GM19395 (cell line): ENCODE measurements at regions not wholly inside any gene's neighbourhood (a gene's known extent, or its start where the extent isn't known, plus 50 kb on each side); places are given as distances from the start of the nearest gene placed in this dataset.
A peak's percentile ranks its signal among the peaks of the same experiment; 100 is the strongest.

Experiments
- ATAC-seq: cut with Tn5 transposase; IDR thresholded peaks from one replicate; pipeline ENCODE4 v1.9.1; 2021; ENCODE audit warnings: mild to moderate bottlenecking, moderate library complexity; ENCODE audit not compliant: unreplicated experiment

- no peak for ATAC-seq
Measured at GRCh38 chr7:42761486-42761885, 150.4 kb downstream of the C7orf25 start.

GRCh38 chr7:42758124-42758523 lies 153.7 kb downstream of the C7orf25 start:
- no peak for ATAC-seq

- ATAC-seq: no peak
Measured at GRCh38 chr7:42756841-42757240, 155.0 kb downstream of the C7orf25 start.

- no peak for ATAC-seq
Measured at GRCh38 chr7:42753811-42754363, 158.0 kb downstream of the C7orf25 start.

- ATAC-seq: no peak
Measured at GRCh38 chr7:42753367-42753766, 158.5 kb downstream of the C7orf25 start.

GRCh38 chr7:42750172-42750571 lies 161.7 kb downstream of the C7orf25 start:
- no peak for ATAC-seq

- no peak for ATAC-seq
Measured at GRCh38 chr7:42747044-42747443, 164.8 kb downstream of the C7orf25 start.

GRCh38 chr7:42746214-42746613 lies 165.7 kb downstream of the C7orf25 start:
- ATAC-seq: no peak

- peak; percentile 61 for ATAC-seq
Measured at GRCh38 chr7:42745357-42746059, 166.4 kb downstream of the C7orf25 start.

GRCh38 chr7:42744746-42745145 lies 167.1 kb downstream of the C7orf25 start:
- ATAC-seq: no peak

GRCh38 chr7:42743077-42743858 lies 168.6 kb downstream of the C7orf25 start:
- ATAC-seq: no peak

- ATAC-seq: no peak
Measured at GRCh38 chr7:42742318-42742717, 169.6 kb downstream of the C7orf25 start.

GRCh38 chr7:42740408-42740807 lies 171.5 kb downstream of the C7orf25 start:
- no peak for ATAC-seq

GRCh38 chr7:42739638-42740037 lies 172.2 kb downstream of the C7orf25 start:
- ATAC-seq: no peak

- ATAC-seq: no peak
Measured at GRCh38 chr7:42736931-42737330, 174.9 kb downstream of the C7orf25 start.

GRCh38 chr7:42735081-42735480 lies 176.8 kb downstream of the C7orf25 start:
- no peak for ATAC-seq

GRCh38 chr7:42734568-42734967 lies 177.3 kb downstream of the C7orf25 start:
- ATAC-seq: no peak

GRCh38 chr7:42733040-42733439 lies 178.8 kb downstream of the C7orf25 start:
- no peak for ATAC-seq

- no peak for ATAC-seq
Measured at GRCh38 chr7:42730586-42730985, 181.3 kb downstream of the C7orf25 start.

- ATAC-seq: no peak
Measured at GRCh38 chr7:42729053-42729765, 182.7 kb downstream of the C7orf25 start.

GRCh38 chr7:42727451-42727850 lies 184.4 kb downstream of the C7orf25 start:
- no peak for ATAC-seq
